Brain microvascular endothelial cell (primary cell): ENCODE measurements at regions not wholly inside any gene's neighbourhood (a gene's known extent, or its start where the extent isn't known, plus 50 kb on each side); places are given as distances from the start of the nearest gene placed in this dataset.

Experiments
- DNase-seq: peaks from one replicate; pipeline ENCODE4 v3.0.0-alpha.2; 2020
- H3K27ac ChIP-seq: fragments of 250-450 bp; sonication (Bioruptor Pico); 2 replicates; pipeline ENCODE4 v1.5.1; 2020; ENCODE audit warnings: mild to moderate bottlenecking, moderate library complexity
- H3K27me3 ChIP-seq: fragments of 250-450 bp; sonication (Bioruptor Pico); replicated peaks from 2 replicates; pipeline ENCODE4 v1.5.1; 2020; ENCODE audit warnings: mild to moderate bottlenecking
- H3K36me3 ChIP-seq: fragments of 250-450 bp; sonication (Bioruptor Pico); replicated peaks from 2 replicates; pipeline ENCODE4 v1.5.1; 2020; ENCODE audit warnings: mild to moderate bottlenecking
- H3K4me3 ChIP-seq: 2 replicates; pipeline ENCODE4 v1.5.1; 2011; ENCODE audit warnings: low read depth, mild to moderate bottlenecking, control low read depth, low read length, moderate library complexity
- in situ Hi-C: cut with HindIII; loops from 2 replicates; pipeline ENCODE4 v1.10.0; 2017; ENCODE audit warnings: low sequenced_read_pairs, low pct_ligation_motif_present
- TF ChIP-seq, protein P1 (sequence below): IDR thresholded peaks from 2 replicates; pipeline ENCODE4 v1.5.1; 2011; ENCODE audit warnings: low read depth, mild to moderate bottlenecking, moderate library complexity, low read length, control low read depth, inconsistent platforms; ENCODE audit errors: missing control alignments

GRCh38 chr13:59111751-59112171, 1052.0 kb downstream of the DIAPH3 start:
- Histone ChIP-seq H3K27ac (peak overlapping the region; percentile 98), H3K4me3 (no peak overlapping the region), H3K27me3 (no peaks in the 10 kb centered on the region), H3K36me3 (no peaks in the 10 kb centered on the region)
- TF ChIP-seq, protein P1, sequence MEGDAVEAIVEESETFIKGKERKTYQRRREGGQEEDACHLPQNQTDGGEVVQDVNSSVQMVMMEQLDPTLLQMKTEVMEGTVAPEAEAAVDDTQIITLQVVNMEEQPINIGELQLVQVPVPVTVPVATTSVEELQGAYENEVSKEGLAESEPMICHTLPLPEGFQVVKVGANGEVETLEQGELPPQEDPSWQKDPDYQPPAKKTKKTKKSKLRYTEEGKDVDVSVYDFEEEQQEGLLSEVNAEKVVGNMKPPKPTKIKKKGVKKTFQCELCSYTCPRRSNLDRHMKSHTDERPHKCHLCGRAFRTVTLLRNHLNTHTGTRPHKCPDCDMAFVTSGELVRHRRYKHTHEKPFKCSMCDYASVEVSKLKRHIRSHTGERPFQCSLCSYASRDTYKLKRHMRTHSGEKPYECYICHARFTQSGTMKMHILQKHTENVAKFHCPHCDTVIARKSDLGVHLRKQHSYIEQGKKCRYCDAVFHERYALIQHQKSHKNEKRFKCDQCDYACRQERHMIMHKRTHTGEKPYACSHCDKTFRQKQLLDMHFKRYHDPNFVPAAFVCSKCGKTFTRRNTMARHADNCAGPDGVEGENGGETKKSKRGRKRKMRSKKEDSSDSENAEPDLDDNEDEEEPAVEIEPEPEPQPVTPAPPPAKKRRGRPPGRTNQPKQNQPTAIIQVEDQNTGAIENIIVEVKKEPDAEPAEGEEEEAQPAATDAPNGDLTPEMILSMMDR = no peak
- DNase-seq = peak; percentile 86
- in situ Hi-C loops = no loop called here

DNA sequence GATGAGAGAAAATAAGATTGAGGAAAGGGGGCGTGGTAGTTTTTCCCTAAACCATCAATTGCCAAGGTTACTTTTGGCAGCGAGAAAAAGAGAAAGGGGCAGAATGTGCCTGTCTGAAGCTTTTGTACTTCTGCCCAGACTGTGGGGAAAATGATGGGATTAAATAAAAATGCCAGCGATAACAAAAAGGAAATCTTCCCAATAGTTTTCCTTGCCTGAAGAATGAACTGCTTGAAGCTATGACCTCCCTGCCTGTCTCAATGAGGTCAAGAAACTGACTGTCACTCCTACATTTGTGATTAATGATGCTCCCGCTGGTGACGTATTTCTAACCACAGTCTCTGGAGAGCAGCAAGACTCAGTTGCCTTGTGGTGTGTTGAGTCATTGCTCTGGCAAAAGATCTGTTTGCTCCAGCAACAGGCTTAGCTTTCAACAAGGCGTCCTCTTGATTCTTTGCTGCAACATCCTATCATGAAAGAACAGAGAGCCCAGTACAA, 1051.5 kb downstream of the DIAPH3 start:
- in situ Hi-C loops = no loop called here
- TF ChIP-seq, protein P1 = no peak
- Histone ChIP-seq H3K36me3 (no peaks in the 10 kb centered on the region), H3K4me3 (no peak overlapping the region), H3K27ac (peak overlapping the region; percentile 98), H3K27me3 (no peaks in the 10 kb centered on the region)
- DNase-seq = peak; percentile 99

GRCh38 chr13:59119475-59119874, 1044.3 kb downstream of the DIAPH3 start:
- TF ChIP-seq, protein P1 = no peak
- no peak for DNase-seq

GRCh38 chr13:59120297-59120843, 1043.4 kb downstream of the DIAPH3 start:
- Histone ChIP-seq H3K4me3 (no peak overlapping the region), H3K27ac (no peak overlapping the region), H3K36me3 (no peaks in the 10 kb centered on the region), H3K27me3 (no peaks in the 10 kb centered on the region)
- in situ Hi-C loops = no loop called here
- TF ChIP-seq, protein P1 = no peak
- no peak for DNase-seq

More at GRCh38 chr13:59119475-59119874, 1044.3 kb downstream of the DIAPH3 start:
- in situ Hi-C loops = no loop called here
- Histone ChIP-seq H3K4me3 (no peak overlapping the region), H3K27me3 (no peaks in the 10 kb centered on the region), H3K36me3 (no peaks in the 10 kb centered on the region), H3K27ac (no peak overlapping the region)

DNA sequence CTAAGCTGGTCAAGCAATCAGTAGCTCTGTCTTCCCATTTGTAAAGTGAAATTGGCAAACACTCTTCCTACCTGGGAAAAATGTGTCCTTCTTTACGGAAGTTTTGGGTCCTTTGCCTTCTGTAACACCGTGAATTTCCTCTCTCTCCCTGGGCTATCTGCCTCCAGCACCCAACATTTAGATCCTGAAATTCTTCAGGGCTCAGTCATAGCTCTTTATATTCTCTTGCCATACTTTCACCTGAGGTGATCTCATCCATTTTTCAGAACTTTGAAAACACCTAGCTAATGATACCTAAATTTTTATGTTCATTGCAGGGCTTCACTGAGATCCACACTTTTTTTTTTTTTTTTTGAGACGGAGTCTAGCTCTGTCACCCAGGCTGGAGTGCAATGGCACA, 1042.2 kb downstream of the DIAPH3 start:
- DNase-seq = no peak
- in situ Hi-C loops = no loop called here
- H3K27ac ChIP-seq = no peak overlapping the region
- H3K4me3 ChIP-seq = no peak overlapping the region
- no peaks in the 10 kb centered on the region for H3K27me3 ChIP-seq
- H3K36me3 ChIP-seq = no peaks in the 10 kb centered on the region
- TF ChIP-seq, protein P1 = no peak

DNA sequence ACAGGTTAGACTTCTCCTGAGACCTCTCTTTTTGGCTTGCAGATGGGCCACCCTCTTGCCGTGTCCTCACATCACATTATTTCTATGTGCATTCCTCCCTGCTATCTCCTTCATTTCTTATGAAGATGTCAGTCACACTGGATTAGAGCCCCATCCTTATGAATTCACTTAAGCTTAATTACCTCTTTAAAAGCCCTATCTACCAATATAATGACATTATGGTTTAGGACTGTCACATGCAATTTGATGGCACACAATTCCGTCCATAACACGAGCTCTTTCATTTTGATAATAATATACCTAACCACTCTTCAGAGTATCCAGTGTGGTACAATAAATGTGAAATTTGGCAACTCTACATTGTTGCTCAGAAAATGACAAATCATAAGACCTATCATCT, 1037.3 kb downstream of the DIAPH3 start:
- TF ChIP-seq, protein P1 = no peak
- DNase-seq = no peak
- no peak overlapping the region for H3K27ac ChIP-seq
- H3K4me3 ChIP-seq = no peak overlapping the region
- H3K36me3 ChIP-seq = no peaks in the 10 kb centered on the region
- in situ Hi-C loops = no loop called here
- no peaks in the 10 kb centered on the region for H3K27me3 ChIP-seq
